ENCODE measurements at regions not wholly inside any gene's neighbourhood (a gene's known extent, or its start where the extent isn't known, plus 50 kb on each side); places are given as distances from the start of the nearest gene placed in this dataset.

DNA sequence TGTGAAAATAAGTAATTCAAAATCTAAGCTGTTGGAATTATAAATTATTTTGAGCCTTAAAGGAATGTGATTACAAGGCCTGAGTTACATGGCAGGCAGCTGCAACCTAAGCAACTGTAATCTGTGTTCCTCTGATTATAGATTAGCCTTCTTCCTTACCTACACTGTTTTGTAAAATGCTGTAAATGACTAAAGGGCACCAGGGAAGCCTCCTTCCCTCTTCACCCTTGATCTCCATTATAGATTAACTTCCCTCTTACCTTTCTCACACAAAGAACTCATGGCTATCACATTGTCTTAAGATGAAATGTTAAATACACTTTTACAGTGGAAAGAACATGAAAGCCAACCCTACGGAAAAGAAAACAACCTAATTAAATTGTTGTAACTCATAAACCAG is 423.7 kb upstream of the KLF12 start:
- TF ChIP-seq, protein P1, sequence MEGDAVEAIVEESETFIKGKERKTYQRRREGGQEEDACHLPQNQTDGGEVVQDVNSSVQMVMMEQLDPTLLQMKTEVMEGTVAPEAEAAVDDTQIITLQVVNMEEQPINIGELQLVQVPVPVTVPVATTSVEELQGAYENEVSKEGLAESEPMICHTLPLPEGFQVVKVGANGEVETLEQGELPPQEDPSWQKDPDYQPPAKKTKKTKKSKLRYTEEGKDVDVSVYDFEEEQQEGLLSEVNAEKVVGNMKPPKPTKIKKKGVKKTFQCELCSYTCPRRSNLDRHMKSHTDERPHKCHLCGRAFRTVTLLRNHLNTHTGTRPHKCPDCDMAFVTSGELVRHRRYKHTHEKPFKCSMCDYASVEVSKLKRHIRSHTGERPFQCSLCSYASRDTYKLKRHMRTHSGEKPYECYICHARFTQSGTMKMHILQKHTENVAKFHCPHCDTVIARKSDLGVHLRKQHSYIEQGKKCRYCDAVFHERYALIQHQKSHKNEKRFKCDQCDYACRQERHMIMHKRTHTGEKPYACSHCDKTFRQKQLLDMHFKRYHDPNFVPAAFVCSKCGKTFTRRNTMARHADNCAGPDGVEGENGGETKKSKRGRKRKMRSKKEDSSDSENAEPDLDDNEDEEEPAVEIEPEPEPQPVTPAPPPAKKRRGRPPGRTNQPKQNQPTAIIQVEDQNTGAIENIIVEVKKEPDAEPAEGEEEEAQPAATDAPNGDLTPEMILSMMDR (IDR thresholded peaks at IDR 0.05) = no peak
- no peak for TF ChIP-seq POLR2A (IDR thresholded peaks at IDR 0.05)
